Liver (tissue), 8 donors: ENCODE measurements at regions not wholly inside any gene's neighbourhood (a gene's known extent, or its start where the extent isn't known, plus 50 kb on each side); places are given as distances from the start of the nearest gene placed in this dataset.

ENCODE experiments used
- DNase-seq: peaks from one replicate; pipeline ENCODE4 v3.0.0-alpha.2; 2017; ENCODE audit warnings: low spot score
- H3K27ac ChIP-seq, 2 donors: one replicate each; pipeline ENCODE4 v1.7.0; 2013; ENCODE audit warnings: inconsistent platforms in 2 of 2, low read length in 2 of 2, control low read depth in 1 of 2, low read depth in 1 of 2, mild to moderate bottlenecking in 1 of 2
- H3K27me3 ChIP-seq, 4 donors: one replicate each; pipeline versions ENCODE4 v1.6.1 to v1.7.0; 2013; ENCODE audit warnings: low read length in 3 of 4, inconsistent platforms in 1 of 4, mild to moderate bottlenecking in 1 of 4, moderate library complexity in 1 of 4; ENCODE audit not compliant: control insufficient read depth in 4 of 4, insufficient read depth in 4 of 4
- H3K36me3 ChIP-seq, 4 donors: one replicate each; pipeline versions ENCODE4 v1.6.1 to v1.7.0; 2013; ENCODE audit warnings: low read length in 3 of 4, mild to moderate bottlenecking in 3 of 4, low read depth in 1 of 4, moderate library complexity in 1 of 4; ENCODE audit not compliant: control insufficient read depth in 4 of 4, insufficient read depth in 3 of 4
- H3K4me1 ChIP-seq, 4 donors: one replicate each; pipeline versions ENCODE4 v1.6.1 to v1.7.0; 2013; ENCODE audit warnings: low read length in 3 of 4, mild to moderate bottlenecking in 3 of 4, moderate library complexity in 1 of 4; ENCODE audit not compliant: control insufficient read depth in 4 of 4, insufficient read depth in 4 of 4
- H3K4me3 ChIP-seq, 3 donors: one replicate each; pipeline versions ENCODE4 v1.6.1 to v1.7.0; 2013; ENCODE audit warnings: low read length in 3 of 3, control low read depth in 1 of 3, low read depth in 1 of 3, mild to moderate bottlenecking in 1 of 3
- H3K9ac ChIP-seq, 2 donors: one replicate each; pipeline ENCODE4 v1.7.0; 2013; ENCODE audit warnings: low read length in 2 of 2, mild to moderate bottlenecking in 2 of 2, moderate library complexity in 2 of 2, control low read depth in 1 of 2, low read depth in 1 of 2
- H3K9me3 ChIP-seq, 4 donors: one replicate each; pipeline versions ENCODE4 v1.6.1 to v1.7.0; 2013; ENCODE audit warnings: low read length in 3 of 4; ENCODE audit not compliant: control insufficient read depth in 4 of 4
- EGR1 ChIP-seq, 2 donors: IDR thresholded peaks; 2 replicates each; pipeline ENCODE4 v1.6.1; 2016 to 2018; ENCODE audit warnings: antibody characterized with exemption in 2 of 2, low read depth in 2 of 2
- FOXA2 ChIP-seq: IDR thresholded peaks from 2 replicates; pipeline ENCODE4 v1.6.1; 2016; ENCODE audit warnings: antibody characterized with exemption
- HNF4A ChIP-seq, 2 donors: conservative IDR thresholded peaks; 2 replicates each; pipeline ENCODE4 v1.6.1; 2016; ENCODE audit warnings: antibody characterized with exemption in 2 of 2, mild to moderate bottlenecking in 2 of 2
- JUND ChIP-seq, 2 donors: IDR thresholded peaks; 2 replicates each; pipeline ENCODE4 v1.6.1; 2016; ENCODE audit warnings: antibody characterized with exemption in 2 of 2
- NR2F2 ChIP-seq: IDR thresholded peaks from 2 replicates; pipeline ENCODE4 v1.6.1; 2016; ENCODE audit warnings: antibody characterized with exemption
- RAD21 ChIP-seq, 2 donors: IDR thresholded peaks; 2 replicates each; pipeline ENCODE4 v1.6.1; 2016; ENCODE audit warnings: antibody characterized with exemption in 2 of 2, mild to moderate bottlenecking in 2 of 2
- RXRA ChIP-seq, 2 donors: IDR thresholded peaks; 2 replicates each; pipeline ENCODE4 v1.6.1; 2017 to 2018; ENCODE audit warnings: antibody characterized with exemption in 2 of 2, mild to moderate bottlenecking in 1 of 2
- SP1 ChIP-seq: IDR thresholded peaks from 2 replicates; pipeline ENCODE4 v1.6.1; 2018; ENCODE audit warnings: antibody characterized with exemption, mild to moderate bottlenecking
- TAF1 ChIP-seq: conservative IDR thresholded peaks from 2 replicates; pipeline ENCODE4 v1.6.1; 2016; ENCODE audit warnings: antibody characterized with exemption, mild to moderate bottlenecking
- YY1 ChIP-seq: IDR thresholded peaks from 2 replicates; pipeline ENCODE4 v1.6.1; 2016; ENCODE audit warnings: antibody characterized with exemption, mild to moderate bottlenecking
- WGBS: extraction: QIAGEN DNeasy Blood & Tissue Kit; methylation state at CpG from one replicate; pipeline ENCODE4 v1.1.7; 2013; 5-methylcytosine and 5-hydroxymethylcytosine counted together
- TF ChIP-seq, protein P1 (sequence below): fragments of 150-350 bp; IDR thresholded peaks from 2 replicates; pipeline ENCODE4 v1.5.1; 2017; ENCODE audit warnings: improper control_type of control experiment, low read depth, low read length; ENCODE audit not compliant: missing input control
- TF ChIP-seq, protein P2 (sequence below): IDR thresholded peaks from 2 replicates; pipeline ENCODE4 v1.6.1; 2016; ENCODE audit warnings: antibody characterized with exemption
- TF ChIP-seq, protein P3 (sequence below): IDR thresholded peaks from 2 replicates; pipeline ENCODE4 v1.6.1; 2016; ENCODE audit warnings: antibody characterized with exemption, mild to moderate bottlenecking
- TF ChIP-seq, protein P4 (sequence below): IDR thresholded peaks from 2 replicates; pipeline ENCODE4 v1.6.1; 2016; ENCODE audit warnings: antibody characterized with exemption
- TF ChIP-seq, protein P5 (sequence below): IDR thresholded peaks from 2 replicates; pipeline ENCODE4 v1.6.1; 2016; ENCODE audit warnings: antibody characterized with exemption
- donor health status: healthy.
- donor health status: healthy.
- donor health status: healthy.
- donor health status: healthy.
- donor health status: healthy.

DNA sequence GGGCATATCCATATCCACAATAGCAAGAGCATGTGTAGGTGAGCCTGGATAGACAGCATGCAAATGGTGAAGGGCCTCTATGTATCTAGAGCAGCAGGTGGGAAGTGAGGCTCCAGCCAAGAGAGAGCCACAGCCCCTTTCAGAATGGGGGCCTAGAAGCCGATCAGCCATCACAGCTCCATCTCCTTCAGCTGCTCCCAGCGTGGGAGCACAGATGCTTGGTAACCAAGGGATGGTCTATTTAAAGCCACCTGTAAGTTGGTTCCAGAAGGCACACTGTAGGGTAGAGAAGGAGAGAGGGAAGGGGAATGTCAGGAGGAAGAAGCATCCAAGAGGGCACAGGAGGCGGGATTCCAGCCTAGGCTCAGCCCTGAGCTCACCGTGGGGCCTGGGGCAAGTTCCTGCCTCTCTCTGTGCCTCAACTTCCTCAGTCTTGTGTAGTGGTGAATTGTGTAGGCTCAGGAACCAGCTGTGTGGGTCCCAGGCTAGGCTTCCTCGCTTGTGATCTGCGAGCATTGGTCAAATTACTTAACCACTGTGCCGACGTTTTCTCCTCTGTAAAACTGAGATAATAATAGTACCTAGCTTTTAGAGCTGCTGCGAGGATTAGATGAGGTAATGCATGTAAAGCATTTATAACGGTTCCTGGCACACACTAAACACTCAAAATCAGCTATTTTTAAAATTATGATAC lies 122.9 kb upstream of the NAV2 start:
- WGBS: 95% methylated on average over 10 of the region's 10 CpGs
- Histone ChIP-seq H3K9me3 (no peaks in the 10 kb centered on the region), H3K4me3 (no peak overlapping the region), H3K4me1 (peaks cover 0 to 8% (median 2%) of the 10 kb centered on the region in 4 donors), H3K27ac (no peak overlapping the region), H3K27me3 (no peaks in the 10 kb centered on the region), H3K9ac (no peak overlapping the region), H3K36me3 (no peaks in the 10 kb centered on the region)
- DNase-seq: no peak
- TF ChIP-seq, protein P1, sequence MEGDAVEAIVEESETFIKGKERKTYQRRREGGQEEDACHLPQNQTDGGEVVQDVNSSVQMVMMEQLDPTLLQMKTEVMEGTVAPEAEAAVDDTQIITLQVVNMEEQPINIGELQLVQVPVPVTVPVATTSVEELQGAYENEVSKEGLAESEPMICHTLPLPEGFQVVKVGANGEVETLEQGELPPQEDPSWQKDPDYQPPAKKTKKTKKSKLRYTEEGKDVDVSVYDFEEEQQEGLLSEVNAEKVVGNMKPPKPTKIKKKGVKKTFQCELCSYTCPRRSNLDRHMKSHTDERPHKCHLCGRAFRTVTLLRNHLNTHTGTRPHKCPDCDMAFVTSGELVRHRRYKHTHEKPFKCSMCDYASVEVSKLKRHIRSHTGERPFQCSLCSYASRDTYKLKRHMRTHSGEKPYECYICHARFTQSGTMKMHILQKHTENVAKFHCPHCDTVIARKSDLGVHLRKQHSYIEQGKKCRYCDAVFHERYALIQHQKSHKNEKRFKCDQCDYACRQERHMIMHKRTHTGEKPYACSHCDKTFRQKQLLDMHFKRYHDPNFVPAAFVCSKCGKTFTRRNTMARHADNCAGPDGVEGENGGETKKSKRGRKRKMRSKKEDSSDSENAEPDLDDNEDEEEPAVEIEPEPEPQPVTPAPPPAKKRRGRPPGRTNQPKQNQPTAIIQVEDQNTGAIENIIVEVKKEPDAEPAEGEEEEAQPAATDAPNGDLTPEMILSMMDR: no peak
- TF ChIP-seq, protein P2, sequence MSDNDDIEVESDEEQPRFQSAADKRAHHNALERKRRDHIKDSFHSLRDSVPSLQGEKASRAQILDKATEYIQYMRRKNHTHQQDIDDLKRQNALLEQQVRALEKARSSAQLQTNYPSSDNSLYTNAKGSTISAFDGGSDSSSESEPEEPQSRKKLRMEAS: no peak
- TF ChIP-seq JUND (IDR thresholded peaks at IDR 0.05): no peak
- no peak for TF ChIP-seq HNF4A (conservative IDR thresholded peaks at IDR 0.05)

DNA sequence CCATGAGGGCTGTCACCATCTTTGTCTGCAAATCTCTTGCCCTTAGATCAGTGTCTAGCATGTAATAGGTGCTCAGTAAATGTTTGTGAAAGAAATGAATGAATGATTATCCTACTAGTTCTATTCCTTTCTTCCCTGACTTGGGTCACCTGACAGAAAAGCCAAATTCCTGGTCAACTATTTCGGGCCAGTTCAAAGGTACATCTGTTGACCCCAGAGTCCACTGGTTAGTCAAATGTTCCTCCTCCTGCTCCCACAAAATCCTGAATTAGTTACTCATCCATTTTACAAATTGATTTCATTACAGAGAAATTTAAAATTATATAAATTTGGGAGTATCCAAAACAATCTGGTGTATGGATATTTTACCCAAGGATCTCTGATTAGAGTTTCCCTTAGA lies 124.7 kb upstream of the NAV2 start:
- DNase-seq: no peak
- Histone ChIP-seq H3K27ac (no peak overlapping the region), H3K9me3 (no peaks in the 10 kb centered on the region), H3K36me3 (no peaks in the 10 kb centered on the region), H3K27me3 (no peaks in the 10 kb centered on the region), H3K9ac (no peak overlapping the region), H3K4me1 (peaks cover 0 to 6% (median under 1%) of the 10 kb centered on the region in 4 donors), H3K4me3 (no peak overlapping the region)
- 33% methylated on average over 1 of the region's 1 CpG for WGBS
- TF ChIP-seq, protein P2: no peak
- no peak for TF ChIP-seq TAF1
- peak; percentile 57 to 62 for TF ChIP-seq HNF4A (conservative IDR thresholded peaks at IDR 0.05)
- no peak for TF ChIP-seq NR2F2

- TF ChIP-seq, protein P1: no peak
- TF ChIP-seq, protein P3, sequence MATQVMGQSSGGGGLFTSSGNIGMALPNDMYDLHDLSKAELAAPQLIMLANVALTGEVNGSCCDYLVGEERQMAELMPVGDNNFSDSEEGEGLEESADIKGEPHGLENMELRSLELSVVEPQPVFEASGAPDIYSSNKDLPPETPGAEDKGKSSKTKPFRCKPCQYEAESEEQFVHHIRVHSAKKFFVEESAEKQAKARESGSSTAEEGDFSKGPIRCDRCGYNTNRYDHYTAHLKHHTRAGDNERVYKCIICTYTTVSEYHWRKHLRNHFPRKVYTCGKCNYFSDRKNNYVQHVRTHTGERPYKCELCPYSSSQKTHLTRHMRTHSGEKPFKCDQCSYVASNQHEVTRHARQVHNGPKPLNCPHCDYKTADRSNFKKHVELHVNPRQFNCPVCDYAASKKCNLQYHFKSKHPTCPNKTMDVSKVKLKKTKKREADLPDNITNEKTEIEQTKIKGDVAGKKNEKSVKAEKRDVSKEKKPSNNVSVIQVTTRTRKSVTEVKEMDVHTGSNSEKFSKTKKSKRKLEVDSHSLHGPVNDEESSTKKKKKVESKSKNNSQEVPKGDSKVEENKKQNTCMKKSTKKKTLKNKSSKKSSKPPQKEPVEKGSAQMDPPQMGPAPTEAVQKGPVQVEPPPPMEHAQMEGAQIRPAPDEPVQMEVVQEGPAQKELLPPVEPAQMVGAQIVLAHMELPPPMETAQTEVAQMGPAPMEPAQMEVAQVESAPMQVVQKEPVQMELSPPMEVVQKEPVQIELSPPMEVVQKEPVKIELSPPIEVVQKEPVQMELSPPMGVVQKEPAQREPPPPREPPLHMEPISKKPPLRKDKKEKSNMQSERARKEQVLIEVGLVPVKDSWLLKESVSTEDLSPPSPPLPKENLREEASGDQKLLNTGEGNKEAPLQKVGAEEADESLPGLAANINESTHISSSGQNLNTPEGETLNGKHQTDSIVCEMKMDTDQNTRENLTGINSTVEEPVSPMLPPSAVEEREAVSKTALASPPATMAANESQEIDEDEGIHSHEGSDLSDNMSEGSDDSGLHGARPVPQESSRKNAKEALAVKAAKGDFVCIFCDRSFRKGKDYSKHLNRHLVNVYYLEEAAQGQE: no peak
- TF ChIP-seq RAD21 (IDR thresholded peaks at IDR 0.05): no peak
- TF ChIP-seq YY1: no peak
- TF ChIP-seq, protein P2: no peak
- no peak for TF ChIP-seq HNF4A (conservative IDR thresholded peaks at IDR 0.05)
- TF ChIP-seq, protein P4, sequence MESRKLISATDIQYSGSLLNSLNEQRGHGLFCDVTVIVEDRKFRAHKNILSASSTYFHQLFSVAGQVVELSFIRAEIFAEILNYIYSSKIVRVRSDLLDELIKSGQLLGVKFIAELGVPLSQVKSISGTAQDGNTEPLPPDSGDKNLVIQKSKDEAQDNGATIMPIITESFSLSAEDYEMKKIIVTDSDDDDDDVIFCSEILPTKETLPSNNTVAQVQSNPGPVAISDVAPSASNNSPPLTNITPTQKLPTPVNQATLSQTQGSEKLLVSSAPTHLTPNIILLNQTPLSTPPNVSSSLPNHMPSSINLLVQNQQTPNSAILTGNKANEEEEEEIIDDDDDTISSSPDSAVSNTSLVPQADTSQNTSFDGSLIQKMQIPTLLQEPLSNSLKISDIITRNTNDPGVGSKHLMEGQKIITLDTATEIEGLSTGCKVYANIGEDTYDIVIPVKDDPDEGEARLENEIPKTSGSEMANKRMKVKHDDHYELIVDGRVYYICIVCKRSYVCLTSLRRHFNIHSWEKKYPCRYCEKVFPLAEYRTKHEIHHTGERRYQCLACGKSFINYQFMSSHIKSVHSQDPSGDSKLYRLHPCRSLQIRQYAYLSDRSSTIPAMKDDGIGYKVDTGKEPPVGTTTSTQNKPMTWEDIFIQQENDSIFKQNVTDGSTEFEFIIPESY: no peak
- TF ChIP-seq FOXA2: no peak
- no peak for TF ChIP-seq RXRA (IDR thresholded peaks at IDR 0.05)
- no peak for TF ChIP-seq SP1
- TF ChIP-seq, protein P5, sequence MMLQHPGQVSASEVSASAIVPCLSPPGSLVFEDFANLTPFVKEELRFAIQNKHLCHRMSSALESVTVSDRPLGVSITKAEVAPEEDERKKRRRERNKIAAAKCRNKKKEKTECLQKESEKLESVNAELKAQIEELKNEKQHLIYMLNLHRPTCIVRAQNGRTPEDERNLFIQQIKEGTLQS: no peak
- no peak for TF ChIP-seq EGR1 (IDR thresholded peaks at IDR 0.05; ENCODE audit: low read depth in 2 of 2)
Observed at GRCh38 chr11:19580646-19581045, 132.0 kb upstream of the NAV2 start.

More at GRCh38 chr11:19580646-19581045, 132.0 kb upstream of the NAV2 start:
- no peak for DNase-seq
- no peak overlapping the region for H3K9ac ChIP-seq
- H3K4me3 ChIP-seq: no peak overlapping the region
- H3K27ac ChIP-seq: no peak overlapping the region
- no peaks in the 10 kb centered on the region for H3K9me3 ChIP-seq
- H3K4me1 ChIP-seq: peaks cover 3 to 5% (median 4%) of the 10 kb centered on the region in 4 donors
- H3K36me3 ChIP-seq: no peaks in the 10 kb centered on the region
- no peaks in the 10 kb centered on the region for H3K27me3 ChIP-seq
- 95% methylated on average over 1 of the region's 1 CpG for WGBS
